Astrocyte (in vitro differentiated cells and primary cell): ENCODE measurements at regions not wholly inside any gene's neighbourhood (a gene's known extent, or its start where the extent isn't known, plus 50 kb on each side); places are given as distances from the start of the nearest gene placed in this dataset.

ENCODE experiments used
- EZH2 ChIP-seq: IDR thresholded peaks from 2 replicates; pipeline ENCODE4 v1.6.1; 2012; ENCODE audit warnings: mild to moderate bottlenecking, low read length, inconsistent platforms; ENCODE audit not compliant: insufficient read depth
- TF ChIP-seq, protein P1 (sequence below): IDR thresholded peaks from 2 replicates; pipeline ENCODE4 v1.5.1; 2011; ENCODE audit warnings: low read depth, mild to moderate bottlenecking, inconsistent platforms, low read length, moderate library complexity; ENCODE audit not compliant: insufficient read depth

DNA sequence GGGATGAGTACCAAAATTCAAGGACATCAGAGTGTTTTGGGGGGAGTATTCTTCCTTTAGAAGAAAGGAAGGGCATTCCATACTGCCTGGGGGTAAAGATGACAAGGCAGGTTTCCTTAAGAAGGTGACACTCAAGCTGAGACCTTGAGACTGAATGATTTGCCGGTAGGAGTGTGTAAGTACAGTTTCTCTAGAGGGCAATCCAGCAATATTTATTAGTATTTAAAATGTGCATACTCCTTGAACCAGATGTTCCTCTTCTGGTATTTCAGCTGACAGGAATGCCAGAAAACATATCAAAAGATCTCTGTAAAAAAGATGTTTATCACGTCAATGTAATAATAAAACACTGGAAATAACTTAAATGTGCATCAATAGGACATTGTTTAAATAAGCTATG, 106.4 kb upstream of the TMCC3 start:
- TF ChIP-seq, protein P1, sequence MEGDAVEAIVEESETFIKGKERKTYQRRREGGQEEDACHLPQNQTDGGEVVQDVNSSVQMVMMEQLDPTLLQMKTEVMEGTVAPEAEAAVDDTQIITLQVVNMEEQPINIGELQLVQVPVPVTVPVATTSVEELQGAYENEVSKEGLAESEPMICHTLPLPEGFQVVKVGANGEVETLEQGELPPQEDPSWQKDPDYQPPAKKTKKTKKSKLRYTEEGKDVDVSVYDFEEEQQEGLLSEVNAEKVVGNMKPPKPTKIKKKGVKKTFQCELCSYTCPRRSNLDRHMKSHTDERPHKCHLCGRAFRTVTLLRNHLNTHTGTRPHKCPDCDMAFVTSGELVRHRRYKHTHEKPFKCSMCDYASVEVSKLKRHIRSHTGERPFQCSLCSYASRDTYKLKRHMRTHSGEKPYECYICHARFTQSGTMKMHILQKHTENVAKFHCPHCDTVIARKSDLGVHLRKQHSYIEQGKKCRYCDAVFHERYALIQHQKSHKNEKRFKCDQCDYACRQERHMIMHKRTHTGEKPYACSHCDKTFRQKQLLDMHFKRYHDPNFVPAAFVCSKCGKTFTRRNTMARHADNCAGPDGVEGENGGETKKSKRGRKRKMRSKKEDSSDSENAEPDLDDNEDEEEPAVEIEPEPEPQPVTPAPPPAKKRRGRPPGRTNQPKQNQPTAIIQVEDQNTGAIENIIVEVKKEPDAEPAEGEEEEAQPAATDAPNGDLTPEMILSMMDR, result no peak
- no peak for TF ChIP-seq EZH2
